Panc1 (cell line): ENCODE measurements at regions not wholly inside any gene's neighbourhood (a gene's known extent, or its start where the extent isn't known, plus 50 kb on each side); places are given as distances from the start of the nearest gene placed in this dataset.

ENCODE experiments used
- ATAC-seq: fragments of 200-7000 bp; cut with Tn5 transposase; 2 replicates; pipeline ENCODE4 v1.9.1; 2020; ENCODE audit warnings: mild to moderate bottlenecking, moderate library complexity
- BruUV-seq: library from RNA; stranded (reverse); fragments of 400-500 nt; replicated peaks from 2 replicates; lab custom pipeline; 2021; lab: Mats Ljungman, UMichigan
- CTCF ChIA-PET: fragments of 300-600 bp; sonication (Branson Sonifier 250); formaldehyde crosslinking; loops from one replicate; lab custom pipeline; 2022; ENCODE audit warnings: antibody characterized with exemption; lab: Charles Lee
- POLR2A ChIA-PET: fragments of 300-600 bp; sonication (Branson Sonifier 250); formaldehyde crosslinking; loops from one replicate; lab custom pipeline; 2022; ENCODE audit warnings: antibody characterized with exemption; lab: Charles Lee
- DNase-seq: peaks from one replicate; pipeline ENCODE4 v3.0.0-alpha.2; 2010; ENCODE audit warnings: low read depth, low spot score
- H3K27ac ChIP-seq: 2 replicates; pipeline ENCODE4 v1.5.1; 2011; ENCODE audit warnings: mild to moderate bottlenecking, low read length, inconsistent platforms
- H3K27me3 ChIP-seq: fragments of 200-500 bp; sonication (Bioruptor generic); 2 replicates; pipeline ENCODE4 v1.6.0; 2014; ENCODE audit warnings: low read length, inconsistent platforms; ENCODE audit not compliant: control insufficient read depth, insufficient read depth
- H3K36me3 ChIP-seq: fragments of 200-500 bp; sonication (Bioruptor generic); 2 replicates; pipeline ENCODE4 v1.5.1; 2014; ENCODE audit warnings: inconsistent platforms, mild to moderate bottlenecking, low read length, moderate library complexity; ENCODE audit not compliant: control insufficient read depth, insufficient read depth
- H3K4me1 ChIP-seq: 2 replicates; pipeline ENCODE4 v1.5.1; 2011; ENCODE audit warnings: inconsistent platforms, mild to moderate bottlenecking, low read length, moderate library complexity; ENCODE audit not compliant: control insufficient read depth, insufficient read depth
- H3K4me3 ChIP-seq, 2 experiments: 2 replicates each; pipeline ENCODE4 v1.5.1; 2011 to 2012; ENCODE audit warnings: low read depth in 2 of 2, low read length in 2 of 2, mild to moderate bottlenecking in 2 of 2, inconsistent platforms in 1 of 2, moderate library complexity in 1 of 2
- H3K9me3 ChIP-seq: fragments of 200-500 bp; sonication (Bioruptor generic); 2 replicates; pipeline ENCODE4 v1.5.1; 2014; ENCODE audit warnings: low read depth, mild to moderate bottlenecking, inconsistent platforms, low read length, moderate library complexity; ENCODE audit not compliant: control insufficient read depth, insufficient read depth
- POLR2AphosphoS5 ChIP-seq: IDR thresholded peaks from 2 replicates; pipeline ENCODE4 v1.6.1; 2012; ENCODE audit warnings: mild to moderate bottlenecking, low read depth, low read length, moderate library complexity
- SIN3A ChIP-seq: IDR thresholded peaks from 2 replicates; pipeline ENCODE4 v1.6.1; 2012; ENCODE audit warnings: low read depth, mild to moderate bottlenecking, low read length, moderate library complexity, borderline replicate concordance; ENCODE audit not compliant: insufficient read depth
- TCF7L2 ChIP-seq: IDR thresholded peaks from 2 replicates; pipeline ENCODE4 v1.6.1; 2011; ENCODE audit warnings: mild to moderate bottlenecking, low read depth, low read length, inconsistent platforms
- in situ Hi-C: cut with HindIII; loops from 2 replicates; pipeline ENCODE4 v1.10.0; 2016; ENCODE audit warnings: low sequenced_read_pairs, low pct_unique_long_range_greater_than_20kb
- intact Hi-C: fragments of 100-400 bp; cut with micrococcal nuclease; formaldehyde crosslinking; loops from one replicate; pipeline ENCODE4 v1.10.0; 2022; ENCODE audit not compliant: unreplicated experiment
- TF ChIP-seq, protein P1 (sequence below): fragments of 450-650 bp; IDR thresholded peaks from 2 replicates; pipeline ENCODE4 v1.5.1; 2017; ENCODE audit warnings: mild to moderate bottlenecking
- TF ChIP-seq, protein P2 (sequence below), 2 experiments: IDR thresholded peaks; 2 replicates each; pipeline ENCODE4 v1.6.1; 2011 to 2012; ENCODE audit warnings: low read depth in 2 of 2, control low read depth in 1 of 2, low read length in 1 of 2, mild to moderate bottlenecking in 1 of 2, moderate library complexity in 1 of 2; ENCODE audit not compliant: insufficient read depth in 1 of 2

GRCh38 chr6:163679753-163680152, 265.2 kb downstream of the QKI start:
- POLR2A ChIA-PET, result no interaction called here
- no TSS peak for BruUV-seq
- Histone ChIP-seq H3K36me3 (no peaks in the 10 kb centered on the region), H3K4me3 (no peak overlapping the region), H3K27ac (no peak overlapping the region), H3K27me3 (no peaks in the 10 kb centered on the region; the same call in 1 of the 2 replicates), H3K4me1 (no peaks in the 10 kb centered on the region), H3K9me3 (peaks cover 2% of the 10 kb centered on the region; the same call in 1 of the 2 replicates)
- no peak for TF ChIP-seq TCF7L2
- TF ChIP-seq, protein P1, sequence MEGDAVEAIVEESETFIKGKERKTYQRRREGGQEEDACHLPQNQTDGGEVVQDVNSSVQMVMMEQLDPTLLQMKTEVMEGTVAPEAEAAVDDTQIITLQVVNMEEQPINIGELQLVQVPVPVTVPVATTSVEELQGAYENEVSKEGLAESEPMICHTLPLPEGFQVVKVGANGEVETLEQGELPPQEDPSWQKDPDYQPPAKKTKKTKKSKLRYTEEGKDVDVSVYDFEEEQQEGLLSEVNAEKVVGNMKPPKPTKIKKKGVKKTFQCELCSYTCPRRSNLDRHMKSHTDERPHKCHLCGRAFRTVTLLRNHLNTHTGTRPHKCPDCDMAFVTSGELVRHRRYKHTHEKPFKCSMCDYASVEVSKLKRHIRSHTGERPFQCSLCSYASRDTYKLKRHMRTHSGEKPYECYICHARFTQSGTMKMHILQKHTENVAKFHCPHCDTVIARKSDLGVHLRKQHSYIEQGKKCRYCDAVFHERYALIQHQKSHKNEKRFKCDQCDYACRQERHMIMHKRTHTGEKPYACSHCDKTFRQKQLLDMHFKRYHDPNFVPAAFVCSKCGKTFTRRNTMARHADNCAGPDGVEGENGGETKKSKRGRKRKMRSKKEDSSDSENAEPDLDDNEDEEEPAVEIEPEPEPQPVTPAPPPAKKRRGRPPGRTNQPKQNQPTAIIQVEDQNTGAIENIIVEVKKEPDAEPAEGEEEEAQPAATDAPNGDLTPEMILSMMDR, result no peak
- ATAC-seq (no peak), DNase-seq (no peak)
- in situ Hi-C loops, result no loop called here
- CTCF ChIA-PET, result no interaction called here
- intact Hi-C loops, result no loop called here

DNA sequence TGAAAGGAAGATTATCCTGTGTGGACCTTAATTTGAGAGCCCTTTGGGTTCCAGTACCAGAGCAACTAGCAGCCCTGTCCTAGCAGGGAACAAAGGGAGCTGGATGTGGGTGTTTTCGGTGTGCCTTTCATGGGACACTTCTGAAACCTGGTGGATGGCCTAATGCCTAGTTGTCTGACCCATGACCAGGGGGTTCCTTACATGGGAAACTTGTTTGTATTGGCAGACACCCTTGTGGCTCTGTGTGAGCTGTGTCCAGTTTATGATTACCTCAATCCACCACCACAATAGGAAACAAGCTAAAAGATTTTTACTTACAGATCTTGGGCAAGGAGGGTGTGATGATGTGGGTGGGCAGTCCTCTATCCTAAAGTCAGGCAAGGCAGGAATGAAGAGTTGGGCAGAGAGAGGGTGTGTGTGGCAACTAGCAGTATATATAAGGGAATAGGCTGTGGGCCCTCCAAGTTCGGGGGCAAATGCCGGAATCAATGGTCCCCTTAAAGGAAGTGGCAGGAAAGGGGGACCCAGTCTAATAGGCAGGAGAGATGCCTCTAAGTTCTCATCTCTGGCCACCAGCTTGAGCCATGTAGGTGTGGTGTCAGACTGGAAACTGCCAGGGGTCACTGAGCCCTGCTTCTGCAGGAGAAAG, 264.6 kb downstream of the QKI start:
- CTCF ChIA-PET, result no interaction called here
- Histone ChIP-seq H3K27me3 (peaks cover 1% of the 10 kb centered on the region), H3K27ac (no peak overlapping the region), H3K4me1 (no peaks in the 10 kb centered on the region), H3K36me3 (no peaks in the 10 kb centered on the region), H3K4me3 (no peak overlapping the region), H3K9me3 (peaks cover 2% of the 10 kb centered on the region; the same call in 1 of the 2 replicates)
- DNase-seq (no peak), ATAC-seq (no peak)
- BruUV-seq, result no TSS peak
- intact Hi-C loops, result no loop called here
- TF ChIP-seq POLR2AphosphoS5 (no peak), TCF7L2 (no peak), SIN3A (no peak)
- TF ChIP-seq, protein P1, result no peak
- TF ChIP-seq, protein P2, sequence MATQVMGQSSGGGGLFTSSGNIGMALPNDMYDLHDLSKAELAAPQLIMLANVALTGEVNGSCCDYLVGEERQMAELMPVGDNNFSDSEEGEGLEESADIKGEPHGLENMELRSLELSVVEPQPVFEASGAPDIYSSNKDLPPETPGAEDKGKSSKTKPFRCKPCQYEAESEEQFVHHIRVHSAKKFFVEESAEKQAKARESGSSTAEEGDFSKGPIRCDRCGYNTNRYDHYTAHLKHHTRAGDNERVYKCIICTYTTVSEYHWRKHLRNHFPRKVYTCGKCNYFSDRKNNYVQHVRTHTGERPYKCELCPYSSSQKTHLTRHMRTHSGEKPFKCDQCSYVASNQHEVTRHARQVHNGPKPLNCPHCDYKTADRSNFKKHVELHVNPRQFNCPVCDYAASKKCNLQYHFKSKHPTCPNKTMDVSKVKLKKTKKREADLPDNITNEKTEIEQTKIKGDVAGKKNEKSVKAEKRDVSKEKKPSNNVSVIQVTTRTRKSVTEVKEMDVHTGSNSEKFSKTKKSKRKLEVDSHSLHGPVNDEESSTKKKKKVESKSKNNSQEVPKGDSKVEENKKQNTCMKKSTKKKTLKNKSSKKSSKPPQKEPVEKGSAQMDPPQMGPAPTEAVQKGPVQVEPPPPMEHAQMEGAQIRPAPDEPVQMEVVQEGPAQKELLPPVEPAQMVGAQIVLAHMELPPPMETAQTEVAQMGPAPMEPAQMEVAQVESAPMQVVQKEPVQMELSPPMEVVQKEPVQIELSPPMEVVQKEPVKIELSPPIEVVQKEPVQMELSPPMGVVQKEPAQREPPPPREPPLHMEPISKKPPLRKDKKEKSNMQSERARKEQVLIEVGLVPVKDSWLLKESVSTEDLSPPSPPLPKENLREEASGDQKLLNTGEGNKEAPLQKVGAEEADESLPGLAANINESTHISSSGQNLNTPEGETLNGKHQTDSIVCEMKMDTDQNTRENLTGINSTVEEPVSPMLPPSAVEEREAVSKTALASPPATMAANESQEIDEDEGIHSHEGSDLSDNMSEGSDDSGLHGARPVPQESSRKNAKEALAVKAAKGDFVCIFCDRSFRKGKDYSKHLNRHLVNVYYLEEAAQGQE (IDR thresholded peaks at IDR 0.05; ENCODE audit: insufficient read depth in 1 of 2, low read depth in 2 of 2, low read length in 1 of 2), result no peak
- POLR2A ChIA-PET, result no interaction called here
- in situ Hi-C loops, result no loop called here
